ENCODE measurements at regions not wholly inside any gene's neighbourhood (a gene's known extent, or its start where the extent isn't known, plus 50 kb on each side); places are given as distances from the start of the nearest gene placed in this dataset.

DNA sequence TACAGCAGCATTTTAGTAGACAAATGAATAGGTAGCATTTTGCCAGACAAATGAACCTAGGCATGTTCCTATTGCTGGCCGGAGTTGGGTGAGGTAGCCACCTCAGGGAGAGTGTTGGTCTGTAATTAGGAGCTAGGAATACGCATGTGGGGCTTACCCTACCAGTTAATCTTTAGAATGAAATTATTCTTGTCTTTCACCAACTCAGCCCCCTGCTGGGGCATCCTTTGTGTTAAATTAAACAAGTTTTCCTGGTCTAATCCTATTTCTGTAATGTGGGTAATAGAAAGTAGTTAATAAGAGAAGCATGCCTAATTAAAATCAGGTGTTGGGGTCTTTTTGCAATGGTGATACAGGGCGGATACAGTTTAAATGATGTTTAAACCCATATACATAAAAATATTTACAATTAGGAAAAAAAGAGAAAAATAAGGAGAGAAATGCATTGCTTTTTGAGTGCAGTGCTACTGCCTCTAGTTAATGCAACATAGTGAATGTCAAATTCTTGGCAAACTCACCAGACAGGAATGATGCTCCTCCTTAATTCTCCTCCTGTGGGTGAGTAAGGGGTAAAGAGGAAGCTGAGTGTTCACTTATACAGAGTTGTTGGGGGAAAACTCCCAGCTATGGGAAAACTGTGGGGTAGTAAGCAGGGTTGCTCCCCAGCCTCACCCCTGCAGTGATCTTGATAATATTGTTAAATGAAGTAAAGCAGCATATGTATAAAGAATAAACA, 276.4 kb upstream of the EDNRB start:
- H3K4me3 ChIP-seq (ENCODE audit: low read depth, low read length) = no peak overlapping the region
- TF ChIP-seq, protein P1, sequence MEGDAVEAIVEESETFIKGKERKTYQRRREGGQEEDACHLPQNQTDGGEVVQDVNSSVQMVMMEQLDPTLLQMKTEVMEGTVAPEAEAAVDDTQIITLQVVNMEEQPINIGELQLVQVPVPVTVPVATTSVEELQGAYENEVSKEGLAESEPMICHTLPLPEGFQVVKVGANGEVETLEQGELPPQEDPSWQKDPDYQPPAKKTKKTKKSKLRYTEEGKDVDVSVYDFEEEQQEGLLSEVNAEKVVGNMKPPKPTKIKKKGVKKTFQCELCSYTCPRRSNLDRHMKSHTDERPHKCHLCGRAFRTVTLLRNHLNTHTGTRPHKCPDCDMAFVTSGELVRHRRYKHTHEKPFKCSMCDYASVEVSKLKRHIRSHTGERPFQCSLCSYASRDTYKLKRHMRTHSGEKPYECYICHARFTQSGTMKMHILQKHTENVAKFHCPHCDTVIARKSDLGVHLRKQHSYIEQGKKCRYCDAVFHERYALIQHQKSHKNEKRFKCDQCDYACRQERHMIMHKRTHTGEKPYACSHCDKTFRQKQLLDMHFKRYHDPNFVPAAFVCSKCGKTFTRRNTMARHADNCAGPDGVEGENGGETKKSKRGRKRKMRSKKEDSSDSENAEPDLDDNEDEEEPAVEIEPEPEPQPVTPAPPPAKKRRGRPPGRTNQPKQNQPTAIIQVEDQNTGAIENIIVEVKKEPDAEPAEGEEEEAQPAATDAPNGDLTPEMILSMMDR (IDR thresholded peaks at IDR 0.05) = no peak
- no peak overlapping the region for H2AFZ ChIP-seq
- no peak overlapping the region for H3K27ac ChIP-seq
- H3K79me2 ChIP-seq = no peaks in the 10 kb centered on the region
- H3K27me3 ChIP-seq (ENCODE audit: control insufficient read depth, insufficient read depth, low read length) = no peaks in the 10 kb centered on the region
- H3K4me1 ChIP-seq = no peaks in the 10 kb centered on the region
- H3K36me3 ChIP-seq (ENCODE audit: control insufficient read depth, insufficient read depth, low read length) = no peaks in the 10 kb centered on the region
- H3K9ac ChIP-seq = no peak overlapping the region
- H3K9me3 ChIP-seq (ENCODE audit: control insufficient read depth, low read length) = no peaks in the 10 kb centered on the region
- no peak overlapping the region for H3K4me2 ChIP-seq (ENCODE audit: low read length)

DNA sequence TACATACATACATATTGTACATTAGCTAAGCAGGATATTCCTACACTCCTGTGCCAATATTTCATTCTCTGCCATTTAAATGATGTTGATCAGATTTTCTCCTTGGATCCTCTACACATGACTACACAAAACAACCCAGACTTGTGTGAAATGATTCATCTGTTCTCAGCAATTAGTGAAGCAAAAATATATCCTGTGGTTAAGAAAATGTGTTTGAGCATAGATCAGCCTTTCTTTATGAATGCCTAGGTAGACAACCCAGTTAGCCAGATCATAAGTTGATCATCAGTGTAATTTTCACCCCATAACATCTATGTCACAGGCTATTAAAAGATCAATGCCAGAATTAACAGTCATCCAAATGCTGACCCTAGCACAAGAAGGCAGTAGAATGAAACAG, 275.2 kb upstream of the EDNRB start:
- Histone ChIP-seq H3K79me2 (no peaks in the 10 kb centered on the region), H2AFZ (no peak overlapping the region), H3K4me3 (ENCODE audit: low read depth, low read length) (no peak overlapping the region), H3K27ac (no peak overlapping the region), H3K9me3 (ENCODE audit: control insufficient read depth, low read length) (no peaks in the 10 kb centered on the region), H3K27me3 (ENCODE audit: control insufficient read depth, insufficient read depth, low read length) (no peaks in the 10 kb centered on the region), H3K4me1 (no peaks in the 10 kb centered on the region), H3K9ac (no peak overlapping the region), H3K4me2 (ENCODE audit: low read length) (no peak overlapping the region), H3K36me3 (ENCODE audit: control insufficient read depth, insufficient read depth, low read length) (no peaks in the 10 kb centered on the region)
- TF ChIP-seq, protein P1 (IDR thresholded peaks at IDR 0.05) = no peak

DNA sequence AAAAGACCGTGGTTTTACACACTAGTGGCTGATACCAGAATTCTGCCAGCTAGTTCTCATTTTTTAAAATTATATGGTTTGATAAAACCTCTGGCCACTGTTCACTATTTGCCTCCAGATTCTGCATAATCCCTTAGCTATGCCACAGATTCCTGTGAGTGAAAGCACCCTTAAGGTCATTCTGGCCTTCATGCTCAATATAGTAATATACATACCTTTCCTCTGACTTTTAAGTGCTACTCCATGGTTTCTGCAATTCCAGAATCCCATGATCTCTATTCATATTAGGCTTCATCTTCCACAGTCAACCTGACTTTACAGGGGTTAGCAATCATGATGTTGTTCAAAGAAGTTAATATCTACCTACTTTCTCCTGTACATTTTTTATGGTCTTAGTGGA, 274.1 kb upstream of the EDNRB start:
- H2AFZ ChIP-seq = no peak overlapping the region
- no peak overlapping the region for H3K4me3 ChIP-seq (ENCODE audit: low read depth, low read length)
- no peak overlapping the region for H3K27ac ChIP-seq
- H3K4me1 ChIP-seq = no peaks in the 10 kb centered on the region
- no peaks in the 10 kb centered on the region for H3K36me3 ChIP-seq (ENCODE audit: control insufficient read depth, insufficient read depth, low read length)
- H3K9me3 ChIP-seq (ENCODE audit: control insufficient read depth, low read length) = no peaks in the 10 kb centered on the region
- TF ChIP-seq, protein P1 (IDR thresholded peaks at IDR 0.05) = no peak
- no peaks in the 10 kb centered on the region for H3K27me3 ChIP-seq (ENCODE audit: control insufficient read depth, insufficient read depth, low read length)
- H3K79me2 ChIP-seq = no peaks in the 10 kb centered on the region
- H3K9ac ChIP-seq = no peak overlapping the region
- no peak overlapping the region for H3K4me2 ChIP-seq (ENCODE audit: low read length)

DNA sequence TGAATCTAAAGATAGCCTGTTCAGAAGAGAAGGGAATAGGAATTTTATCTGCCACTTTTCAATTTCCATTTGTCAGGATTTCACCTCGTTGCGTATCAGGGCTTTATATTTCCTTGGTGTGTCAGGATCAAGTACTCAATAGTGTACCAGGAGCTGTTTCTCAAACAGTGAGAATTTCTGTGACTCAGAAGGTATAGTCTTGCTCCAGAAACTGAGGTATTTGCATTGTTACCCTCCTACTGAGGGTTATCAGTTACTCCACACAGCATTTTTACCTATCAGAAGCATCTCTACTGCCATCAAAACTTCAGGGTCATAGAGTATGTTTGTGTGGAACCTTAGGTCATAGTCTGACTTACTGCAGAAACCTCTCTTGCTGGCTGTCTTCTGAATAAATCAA, 271.7 kb upstream of the EDNRB start:
- H3K4me1 ChIP-seq = no peaks in the 10 kb centered on the region
- H3K4me3 ChIP-seq (ENCODE audit: low read depth, low read length) = no peak overlapping the region
- H2AFZ ChIP-seq = no peak overlapping the region
- TF ChIP-seq, protein P1 (IDR thresholded peaks at IDR 0.05) = no peak
- H3K27me3 ChIP-seq (ENCODE audit: control insufficient read depth, insufficient read depth, low read length) = no peaks in the 10 kb centered on the region
- H3K4me2 ChIP-seq (ENCODE audit: low read length) = no peak overlapping the region
- H3K27ac ChIP-seq = no peak overlapping the region
- no peaks in the 10 kb centered on the region for H3K79me2 ChIP-seq
- no peaks in the 10 kb centered on the region for H3K9me3 ChIP-seq (ENCODE audit: control insufficient read depth, low read length)
- no peaks in the 10 kb centered on the region for H3K36me3 ChIP-seq (ENCODE audit: control insufficient read depth, insufficient read depth, low read length)
- H3K9ac ChIP-seq = no peak overlapping the region

DNA sequence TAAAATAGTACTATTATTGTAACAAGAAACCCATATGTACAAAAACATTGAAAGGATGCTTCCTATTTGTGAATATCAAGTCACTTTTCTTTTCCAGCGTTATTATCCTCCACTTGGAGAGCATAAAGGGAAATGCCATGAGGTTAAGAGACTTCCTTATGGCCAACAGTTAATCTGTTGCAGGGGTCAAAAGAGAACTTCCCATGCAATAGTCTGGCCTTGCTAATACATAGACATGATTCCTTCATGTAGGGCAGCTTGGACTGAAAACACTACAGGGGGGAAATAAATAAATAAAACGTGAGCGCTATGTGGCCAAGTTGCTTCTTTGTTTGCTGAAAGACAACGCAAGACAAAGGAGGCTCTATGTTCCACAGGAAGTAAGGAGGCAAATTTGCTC, 269.1 kb upstream of the EDNRB start:
- Histone ChIP-seq H2AFZ (no peak overlapping the region), H3K4me2 (ENCODE audit: low read length) (no peak overlapping the region), H3K4me3 (ENCODE audit: low read depth, low read length) (no peak overlapping the region), H3K27me3 (ENCODE audit: control insufficient read depth, insufficient read depth, low read length) (no peaks in the 10 kb centered on the region), H3K9ac (no peak overlapping the region), H3K36me3 (ENCODE audit: control insufficient read depth, insufficient read depth, low read length) (no peaks in the 10 kb centered on the region), H3K79me2 (no peaks in the 10 kb centered on the region), H3K27ac (no peak overlapping the region), H3K4me1 (no peaks in the 10 kb centered on the region), H3K9me3 (ENCODE audit: control insufficient read depth, low read length) (no peaks in the 10 kb centered on the region)
- TF ChIP-seq, protein P1 (IDR thresholded peaks at IDR 0.05) = no peak

Data from parathyroid adenoma (tissue), 2 donors.